GM03348 (cell line): ENCODE measurements at regions not wholly inside any gene's neighbourhood (a gene's known extent, or its start where the extent isn't known, plus 50 kb on each side); places are given as distances from the start of the nearest gene placed in this dataset.
"Not testable (repeated sequence)": the region's sequence is repeated elsewhere in the genome, so short reads cannot be mapped to it uniquely, and the experiment has no call there.

Experiments
- DNase-seq: peaks from one replicate; pipeline ENCODE4 v3.0.0; 2012; ENCODE audit warnings: low spot score

DNA sequence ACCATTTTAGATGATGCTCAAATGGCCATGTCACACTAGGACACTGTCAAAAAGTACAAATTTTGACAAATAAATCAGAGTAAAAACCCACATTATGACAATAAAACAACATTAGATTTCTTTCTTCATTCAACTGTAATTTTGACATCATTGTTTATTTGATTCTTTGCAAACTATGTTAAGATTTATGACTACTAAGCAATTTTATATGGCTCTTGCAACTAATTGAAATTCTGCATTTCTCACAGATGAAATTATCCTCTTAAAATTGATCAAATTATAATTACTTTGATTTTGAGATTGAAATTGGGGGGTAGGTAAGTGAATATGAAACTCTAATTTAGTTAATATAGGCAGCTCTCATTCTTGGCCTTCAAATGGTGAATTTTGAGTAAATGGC is 59.8 kb downstream of the ATOH1 start:
- DNase-seq, result no peak

DNA sequence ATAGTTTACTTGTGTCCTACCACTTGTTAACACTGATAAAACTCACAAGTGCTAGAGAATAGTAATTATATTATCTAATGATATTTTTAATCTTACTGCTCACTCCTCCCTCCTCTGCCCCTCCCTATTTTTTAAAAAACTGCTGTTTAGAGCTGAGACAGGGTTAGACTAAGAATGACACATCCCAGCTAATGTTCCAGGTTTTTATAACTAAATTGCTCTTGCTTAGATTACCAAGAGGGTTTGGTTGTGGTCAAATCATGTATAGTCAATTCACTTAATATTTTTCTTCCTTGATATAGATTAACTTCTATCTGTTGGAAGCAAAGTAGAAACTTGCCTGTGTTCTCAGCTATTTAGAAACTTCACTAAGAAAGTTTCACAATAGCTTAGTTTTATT is 60.2 kb downstream of the ATOH1 start:
- DNase-seq, result no peak

DNA sequence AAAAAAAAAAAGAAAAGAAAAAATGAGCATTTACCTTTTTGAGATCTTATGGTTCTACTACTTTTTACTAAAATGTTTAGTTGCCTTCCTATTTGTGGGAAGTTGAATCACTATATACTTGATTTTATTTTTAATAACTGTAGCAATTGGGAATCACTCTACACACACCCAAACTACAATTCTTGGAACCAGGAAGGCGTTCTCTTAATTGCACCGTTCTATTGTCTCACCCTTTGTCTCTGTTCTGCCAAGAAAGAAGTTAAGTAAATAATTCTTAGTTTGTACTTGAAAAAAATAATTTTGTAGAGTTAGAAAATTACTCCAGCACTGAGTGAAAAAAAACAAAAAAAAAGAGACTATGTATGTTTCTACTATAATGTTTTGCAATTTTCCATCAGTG is 62.7 kb downstream of the ATOH1 start:
- DNase-seq, result no peak

DNA sequence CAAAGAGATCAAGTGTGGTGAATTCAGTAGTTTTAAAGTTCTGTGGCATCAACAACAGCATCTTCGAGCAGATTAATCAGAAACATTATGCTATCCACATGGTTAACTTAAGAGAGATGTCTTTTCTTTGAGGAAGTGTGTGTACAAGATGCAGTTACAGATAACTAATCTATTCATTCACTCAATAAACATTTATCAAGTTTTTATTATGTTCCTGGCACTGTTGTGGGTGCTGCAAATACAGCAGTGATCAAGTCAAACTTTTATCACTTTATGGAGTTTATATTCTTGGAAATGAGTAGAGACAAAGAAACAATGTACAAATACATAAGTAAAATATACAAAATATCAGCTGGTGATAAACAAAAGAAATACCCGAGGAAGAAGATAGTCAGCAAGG is 66.4 kb downstream of the ATOH1 start:
- no peak for DNase-seq

DNA sequence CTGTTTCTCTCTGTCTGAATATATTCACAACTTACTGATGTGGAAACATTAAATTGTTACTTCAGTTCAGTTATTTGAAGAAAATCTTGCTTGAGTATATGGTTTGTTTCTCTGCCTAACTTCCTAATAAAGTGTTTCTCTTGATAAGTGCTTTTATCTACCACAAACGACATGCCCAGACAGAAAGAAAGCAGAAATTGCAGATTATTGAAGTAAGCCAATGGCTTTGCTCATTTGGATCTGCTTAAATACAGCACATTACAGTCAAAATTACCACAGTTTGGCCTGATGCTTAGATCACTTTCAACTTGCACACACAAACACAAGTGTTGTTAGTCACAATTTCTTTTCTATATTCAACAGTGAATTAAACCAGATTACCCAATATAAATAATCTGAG is 68.0 kb downstream of the ATOH1 start:
- DNase-seq, result no peak

DNA sequence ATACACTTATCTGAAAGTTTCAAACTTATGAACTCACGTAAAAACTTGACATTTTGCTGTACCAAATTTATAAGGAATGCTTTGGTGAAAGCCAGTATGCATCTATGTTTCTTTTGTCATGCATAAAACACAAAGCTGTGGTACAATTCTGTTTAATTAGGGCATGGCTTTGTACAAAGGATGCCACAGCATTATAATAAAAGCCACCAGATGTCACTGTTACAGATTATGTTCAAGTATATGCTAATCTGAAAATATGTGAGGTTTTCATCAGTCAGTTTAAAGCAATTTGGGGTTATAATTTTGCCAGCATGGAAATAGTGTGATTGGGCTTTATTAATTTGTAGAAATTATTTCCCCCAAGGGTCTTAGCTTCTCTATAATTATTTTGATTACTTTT is 69.0 kb downstream of the ATOH1 start:
- DNase-seq, result no peak

DNA sequence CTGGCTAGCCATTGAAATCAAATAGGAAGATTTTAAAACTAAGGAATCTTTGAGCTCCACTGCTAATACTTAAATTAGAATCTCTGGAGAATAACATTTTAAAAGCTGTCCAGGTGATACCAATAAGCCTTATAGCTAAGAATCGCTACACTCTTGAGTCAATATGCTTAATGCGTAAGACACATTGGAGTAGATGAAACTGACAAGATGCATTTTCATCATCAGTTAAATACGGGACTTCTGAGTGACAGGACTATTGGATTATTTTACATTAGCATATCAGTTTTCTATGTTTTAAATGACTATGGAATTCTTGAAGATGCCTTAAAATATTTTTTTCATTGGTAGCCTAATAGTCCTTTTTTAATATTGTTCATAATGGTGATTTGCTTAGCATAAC is 80.2 kb downstream of the ATOH1 start:
- DNase-seq, result no peak

DNA sequence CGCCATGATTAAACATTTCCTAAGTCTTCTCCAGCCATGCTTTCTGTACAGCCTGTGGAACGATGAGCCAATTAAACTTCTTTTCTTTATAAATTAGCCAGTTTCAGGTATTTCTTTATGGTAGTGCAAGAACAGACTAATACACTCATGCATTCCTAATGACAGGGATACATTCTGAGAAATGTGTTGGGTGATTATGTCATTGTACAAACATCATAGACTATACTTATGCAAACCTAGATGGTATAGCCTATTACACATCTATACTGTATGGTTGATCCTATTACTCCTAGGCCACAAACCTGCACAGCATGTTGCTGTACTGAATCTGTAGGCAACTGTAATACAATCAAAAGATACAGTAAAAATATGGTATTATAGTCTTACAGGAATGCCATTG is 83.1 kb downstream of the ATOH1 start:
- DNase-seq, result no peak

DNA sequence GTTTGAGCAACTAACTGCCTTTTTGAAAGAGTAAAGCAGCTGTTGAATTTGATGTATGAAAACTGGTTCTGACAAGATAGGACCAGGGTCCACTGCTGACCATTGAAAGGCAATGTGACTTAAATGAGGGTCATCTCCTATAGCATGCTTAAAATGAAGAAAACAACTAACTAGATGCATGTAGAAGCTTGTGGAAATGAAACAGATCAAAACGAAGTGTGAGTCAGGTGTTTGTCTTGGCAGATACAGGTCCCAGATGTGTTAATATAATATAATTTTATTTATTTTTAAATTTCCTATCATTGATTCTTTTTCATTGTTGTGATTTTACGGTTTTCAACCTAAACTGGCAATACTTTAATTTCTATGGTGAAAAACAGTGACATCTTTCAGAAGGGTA is 83.6 kb downstream of the ATOH1 start:
- DNase-seq, result no peak

DNA sequence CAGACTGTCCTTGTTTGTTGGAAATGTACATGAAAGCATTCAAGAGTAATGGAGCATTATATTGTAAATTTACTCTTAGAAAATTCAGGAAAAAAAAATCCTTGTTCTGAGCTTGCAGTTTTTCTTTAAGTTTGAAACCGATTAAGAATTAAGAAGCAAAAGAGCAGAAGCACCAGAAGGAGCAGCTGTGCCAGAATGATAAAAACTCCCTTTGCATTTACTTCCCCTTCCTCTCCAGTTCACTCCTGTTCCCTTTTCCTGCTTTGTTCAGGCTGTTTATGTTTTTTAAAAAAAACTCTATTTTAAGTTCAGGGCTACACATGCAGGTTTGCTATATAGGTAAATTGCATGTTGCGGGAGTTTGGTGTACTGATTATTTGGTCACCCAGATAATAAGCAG is 90.3 kb downstream of the ATOH1 start:
- DNase-seq, result no peak

DNA sequence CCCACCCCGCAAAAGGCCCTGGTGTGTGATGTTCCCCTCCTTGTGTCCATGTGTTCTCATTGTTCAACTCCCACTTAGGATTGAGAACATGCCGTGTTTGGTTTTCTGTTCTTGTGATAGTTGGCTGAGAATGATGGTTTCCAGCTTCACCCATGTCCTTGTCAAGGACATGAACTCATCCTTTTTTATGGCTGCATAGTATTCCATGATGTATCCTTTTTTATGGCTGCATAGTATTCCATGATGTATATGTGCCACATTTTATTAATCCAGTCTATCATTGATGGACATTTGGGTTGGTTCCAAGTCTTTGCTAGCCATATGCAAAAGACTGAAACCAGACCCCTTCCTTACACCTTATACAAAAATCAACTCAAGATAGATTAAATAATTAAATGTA is 95.0 kb downstream of the ATOH1 start:
- not testable (repeated sequence) for DNase-seq

DNA sequence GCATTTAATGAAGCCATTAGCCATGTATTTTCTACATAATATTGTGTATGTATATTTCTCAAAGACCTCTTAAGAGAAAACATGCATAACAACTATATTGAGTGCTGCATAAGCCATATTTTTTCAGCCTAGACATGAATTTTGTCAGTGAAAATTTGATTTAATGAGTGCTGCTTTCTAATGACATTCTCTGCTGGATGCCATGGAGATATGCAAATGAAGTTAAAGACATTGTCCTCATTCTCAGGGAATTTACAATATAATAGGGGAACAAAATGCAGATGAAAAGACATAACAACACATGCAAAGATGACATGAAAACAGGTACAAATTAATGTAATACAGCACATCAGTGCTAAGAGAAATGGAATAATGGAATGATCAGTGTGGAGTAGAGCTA is 118.7 kb downstream of the ATOH1 start:
- DNase-seq, result no peak

DNA sequence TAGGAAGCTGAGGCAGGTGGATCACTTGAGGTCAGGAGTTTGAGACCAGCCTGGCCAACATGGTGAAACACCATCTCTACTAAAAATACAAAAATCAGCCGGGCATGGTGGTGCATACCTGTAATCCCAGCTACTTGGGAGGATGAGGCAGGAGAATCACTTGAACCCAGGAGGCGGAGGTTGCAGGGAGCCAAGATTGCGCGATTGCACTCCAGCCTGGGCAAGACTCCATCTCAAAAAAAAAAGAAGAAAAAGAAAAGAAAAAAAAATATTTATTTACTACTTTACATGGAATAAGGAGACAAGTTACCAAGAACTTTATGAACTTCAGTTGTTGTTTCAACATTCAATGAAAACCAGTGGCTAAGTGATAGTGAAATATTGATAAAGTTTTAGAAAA is 121.7 kb downstream of the ATOH1 start:
- not testable (repeated sequence) for DNase-seq

DNA sequence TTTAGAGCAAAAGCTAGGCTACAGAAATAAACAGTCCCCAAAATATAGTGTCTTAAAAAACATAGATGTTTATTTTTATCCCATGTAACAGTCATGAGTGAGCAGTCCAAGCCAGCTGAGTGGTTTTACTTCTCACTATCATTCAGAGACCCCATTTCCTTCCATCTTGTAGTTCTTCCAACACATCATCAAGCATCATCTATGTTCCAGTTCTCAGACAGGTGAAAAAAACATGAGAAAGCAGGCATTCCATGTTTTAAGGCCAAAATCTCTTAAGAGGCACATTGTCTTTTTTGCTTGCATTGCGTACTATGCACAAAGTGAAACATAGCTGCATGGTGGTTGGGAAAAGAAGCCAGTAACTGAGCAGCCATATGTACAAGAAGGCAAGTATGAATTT is 128.6 kb downstream of the ATOH1 start:
- no peak for DNase-seq

DNA sequence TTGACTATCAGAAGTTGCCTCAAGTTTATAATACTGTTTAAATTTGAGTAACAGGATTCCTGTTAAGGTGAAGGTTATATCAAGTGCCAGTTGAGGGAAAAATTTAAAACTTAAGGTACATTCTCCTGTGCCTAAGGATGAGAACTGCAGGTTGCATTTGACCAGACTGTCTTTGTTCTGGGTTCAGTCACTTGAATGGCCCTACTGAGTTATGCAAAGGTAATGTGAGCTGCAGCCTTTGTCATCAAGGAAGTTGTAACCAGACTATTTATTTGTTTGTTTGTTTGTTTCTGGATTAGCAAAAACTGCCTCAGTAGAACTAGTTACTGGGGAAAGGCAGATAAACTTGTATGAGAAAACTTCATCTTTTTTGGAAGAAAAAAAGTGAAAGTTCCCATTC is 131.9 kb downstream of the ATOH1 start:
- DNase-seq, result no peak

DNA sequence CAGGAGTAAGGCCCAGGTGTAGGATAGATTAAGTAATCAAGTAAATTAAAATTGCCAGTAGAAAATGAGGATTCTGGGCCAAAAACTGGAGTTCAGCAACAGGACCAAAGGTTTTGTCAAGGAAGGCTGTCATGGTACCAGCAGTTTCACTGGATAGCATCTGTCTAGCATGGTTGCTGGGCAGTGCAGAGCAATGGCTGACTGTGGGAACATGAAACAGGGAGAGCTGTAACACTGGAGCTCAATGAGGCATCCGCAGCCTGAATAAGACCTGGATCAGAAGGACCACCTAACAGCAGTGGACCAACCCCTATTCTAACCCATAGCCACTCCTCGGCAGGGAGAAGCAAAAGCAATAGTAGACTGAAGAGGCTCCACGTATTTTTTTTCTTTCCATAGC is 132.4 kb downstream of the ATOH1 start:
- DNase-seq, result no peak

DNA sequence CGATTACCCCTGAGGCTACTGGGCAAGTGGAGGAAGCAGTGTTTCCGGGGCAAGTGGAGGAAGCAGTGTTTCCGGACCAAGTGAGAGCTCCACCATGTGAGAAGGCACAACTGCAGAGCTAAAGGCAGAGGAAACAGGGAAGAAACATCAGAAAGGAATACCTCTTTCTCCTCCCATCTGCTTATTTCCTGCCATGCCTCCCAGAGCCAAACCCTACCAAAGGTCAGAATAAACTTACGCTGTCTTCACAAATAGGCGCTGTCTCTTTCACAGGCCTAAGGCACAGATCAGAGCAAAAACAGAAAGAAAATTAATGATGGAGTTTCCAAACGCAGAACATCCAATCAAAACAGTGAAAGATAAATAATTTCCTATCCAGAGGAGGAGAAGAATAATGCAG is 153.0 kb downstream of the ATOH1 start:
- DNase-seq, result no peak

DNA sequence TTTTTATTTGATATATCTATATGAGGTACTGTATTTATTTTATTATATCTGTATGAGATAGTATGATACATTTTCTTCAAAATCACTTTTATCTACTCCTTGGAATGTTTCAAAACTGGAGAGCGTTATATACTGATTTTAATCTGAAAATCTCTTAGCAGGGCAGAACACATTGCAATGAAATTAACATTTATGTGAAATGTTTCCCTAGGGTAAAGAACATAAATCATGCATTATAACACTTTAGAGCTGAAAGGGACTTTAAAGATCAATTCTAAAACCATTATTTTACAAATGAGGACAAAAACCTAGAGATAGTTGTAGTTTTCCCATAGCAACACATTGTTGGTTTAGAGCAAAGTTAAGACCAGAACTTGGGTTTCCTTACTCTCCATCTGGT is 153.7 kb downstream of the ATOH1 start:
- DNase-seq, result no peak

DNA sequence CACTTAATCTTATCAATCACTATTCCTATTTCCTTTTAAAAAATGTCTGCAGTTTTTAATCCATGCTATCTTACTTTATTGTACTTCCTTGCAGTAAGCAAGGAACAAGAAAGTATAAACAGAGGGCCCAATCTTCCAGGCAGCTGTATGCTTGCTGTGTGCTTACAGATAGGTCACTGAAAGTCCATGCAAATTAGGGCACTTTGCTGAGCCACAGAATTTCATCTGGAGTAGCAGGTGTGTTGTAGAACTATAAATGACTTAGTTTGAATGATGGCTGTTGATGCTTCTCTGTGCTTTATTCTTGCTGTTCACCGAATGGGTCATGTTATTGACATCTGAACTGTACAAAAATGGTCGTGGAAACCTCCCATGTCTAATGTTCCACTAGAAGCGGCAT is 154.6 kb downstream of the ATOH1 start:
- no peak for DNase-seq

DNA sequence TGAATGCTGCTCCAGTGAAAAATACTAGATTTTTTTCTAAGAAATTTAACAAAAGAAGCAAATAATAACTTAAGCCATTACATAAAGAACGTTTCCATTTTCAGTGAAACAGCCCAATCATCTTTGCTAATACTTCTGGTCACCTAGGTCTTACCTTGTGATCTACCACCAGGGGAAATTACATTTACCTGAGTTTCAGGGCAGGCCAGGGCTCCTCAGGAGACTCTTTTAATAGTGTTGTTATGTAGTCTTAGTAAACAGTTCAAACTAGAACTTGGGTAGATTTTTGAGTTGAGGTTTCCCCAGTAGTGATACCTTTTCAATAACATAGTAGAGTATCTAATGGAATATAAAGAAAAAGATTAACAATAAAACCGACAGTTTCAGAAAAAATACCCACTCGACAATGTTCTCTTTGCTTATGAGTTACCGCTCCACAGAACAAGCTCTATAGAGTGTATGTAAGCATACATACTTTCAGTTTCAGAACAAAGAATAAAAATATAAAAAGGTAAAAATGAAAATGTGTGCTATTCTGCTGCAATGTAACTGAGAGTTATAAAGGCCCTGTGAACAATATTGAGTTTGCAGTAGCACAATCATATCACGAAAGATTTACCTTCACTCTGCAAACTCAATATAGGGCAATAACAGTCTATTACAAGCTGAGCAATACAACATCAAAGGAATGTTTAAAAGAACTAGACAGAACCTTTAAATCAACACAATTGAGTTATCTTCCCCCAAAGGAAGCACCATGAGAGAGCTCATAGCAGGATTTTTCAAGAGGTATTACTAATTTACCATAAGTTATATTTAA is 165.8 kb downstream of the ATOH1 start:
- no peak for DNase-seq

DNA sequence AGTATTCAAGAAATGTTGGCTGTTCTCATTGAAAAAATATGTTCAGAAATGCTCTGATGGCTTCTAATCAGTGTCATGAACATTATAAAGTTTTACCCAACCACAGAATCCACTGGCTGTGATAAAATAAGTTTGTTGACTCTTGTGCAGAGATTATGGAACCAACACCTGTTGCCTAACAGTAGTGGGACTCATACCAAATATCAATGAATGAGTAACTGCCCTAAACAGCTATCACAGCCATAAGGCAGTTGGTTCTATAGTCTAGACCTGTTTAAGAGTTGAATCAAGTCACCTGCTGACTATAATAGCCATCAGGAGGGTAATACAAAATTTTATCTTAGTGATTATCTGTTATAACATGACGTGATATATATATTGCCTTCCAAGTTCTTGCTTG is 168.3 kb downstream of the ATOH1 start:
- DNase-seq, result no peak

DNA sequence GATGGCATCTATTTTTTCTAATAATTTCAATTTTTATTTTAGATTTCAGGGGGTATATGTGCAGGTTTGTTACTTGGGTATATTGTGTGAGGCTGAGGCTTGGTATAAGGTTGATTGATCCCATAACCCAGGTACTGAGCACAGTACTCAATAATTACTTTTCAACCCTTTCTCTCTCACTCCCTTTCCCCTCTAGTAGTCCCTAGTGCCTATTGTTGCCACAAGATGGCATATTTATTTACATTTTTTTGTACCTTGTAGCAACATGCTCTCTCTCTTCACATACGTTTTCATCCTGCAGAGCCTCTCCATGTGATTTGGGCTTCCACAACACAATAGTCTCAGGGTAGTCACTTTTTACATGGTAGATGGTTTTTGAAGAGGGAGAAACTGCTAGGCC is 172.0 kb downstream of the ATOH1 start:
- DNase-seq, result no peak

DNA sequence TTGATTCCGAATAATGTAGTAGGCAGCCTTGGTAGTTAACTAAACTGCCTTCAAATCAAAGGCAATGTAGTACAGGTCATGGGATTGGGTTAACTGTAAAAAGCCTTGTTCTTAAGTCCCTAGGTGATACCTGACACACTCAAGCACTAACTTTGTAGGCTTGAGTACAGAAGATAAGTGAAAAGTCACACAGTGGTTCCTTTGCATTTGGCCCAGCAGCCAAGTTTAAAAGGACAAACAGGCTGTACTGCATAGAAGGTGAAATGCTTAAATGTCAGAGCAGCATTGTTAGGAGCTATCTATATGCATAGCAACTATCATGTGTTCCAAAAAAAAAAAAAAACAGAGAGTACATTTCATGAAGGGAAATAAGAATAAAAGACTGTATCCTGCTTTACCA is 178.4 kb downstream of the ATOH1 start:
- no peak for DNase-seq

DNA sequence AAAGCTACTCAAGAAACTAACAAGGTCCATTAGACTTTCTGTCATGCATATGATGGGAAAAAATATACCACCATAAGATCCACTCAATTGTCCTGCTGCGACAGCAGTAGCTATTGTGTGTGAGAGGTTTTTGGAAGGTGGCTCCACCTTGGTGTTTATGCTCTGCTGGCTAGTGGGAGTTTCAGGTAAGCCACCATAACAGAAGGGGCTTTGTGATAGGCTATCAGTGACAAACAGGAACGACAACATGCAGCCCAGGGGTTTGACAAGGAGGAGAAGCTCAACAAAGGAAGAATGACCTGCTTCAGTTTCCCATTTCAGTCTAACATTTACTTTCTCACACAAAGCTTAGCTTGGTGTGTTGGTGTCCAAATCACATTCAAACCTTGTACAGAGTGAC is 182.6 kb downstream of the ATOH1 start:
- DNase-seq, result no peak
